ENCODE measurements at regions not wholly inside any gene's neighbourhood (a gene's known extent, or its start where the extent isn't known, plus 50 kb on each side); places are given as distances from the start of the nearest gene placed in this dataset.

DNA sequence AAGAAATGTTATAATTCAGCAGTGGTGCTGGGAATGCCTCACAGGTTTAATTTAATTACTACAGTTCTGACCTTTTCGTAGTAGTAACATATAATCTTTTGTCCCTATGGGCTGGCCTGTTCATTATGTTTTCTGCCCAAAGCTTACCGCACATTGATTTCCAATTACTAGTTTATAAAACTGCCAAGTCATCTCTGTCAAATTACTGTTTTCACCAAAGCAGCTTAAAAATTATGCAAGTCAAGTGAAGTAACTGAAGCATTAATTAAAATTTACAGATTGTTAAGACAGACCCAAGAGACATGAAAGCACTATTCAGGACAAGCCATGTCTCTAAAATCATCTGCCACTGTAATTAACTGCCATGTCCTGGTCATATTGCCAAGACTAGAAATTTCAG, 93.9 kb upstream of the FTMT start:
- no peak for FAIRE-seq

DNA sequence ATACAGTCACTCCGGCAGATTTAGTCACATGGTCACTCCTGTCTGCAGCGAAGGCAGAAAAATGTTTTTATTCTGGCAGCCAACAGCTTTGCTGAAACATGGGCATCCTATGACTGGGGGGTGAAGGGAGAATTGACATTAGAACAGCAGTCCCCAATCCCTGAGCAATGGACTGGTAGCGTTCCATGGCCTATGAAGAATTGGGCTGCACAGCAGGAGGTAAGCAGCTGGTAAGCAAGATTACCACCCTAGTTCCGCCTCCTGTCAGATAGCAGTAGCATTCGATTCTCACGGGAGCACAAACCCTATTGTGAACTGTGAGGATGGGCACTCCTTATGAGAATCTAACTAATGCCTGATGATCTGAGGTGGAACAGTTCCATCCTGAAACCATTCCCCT, 93.1 kb upstream of the FTMT start:
- FAIRE-seq: no peak

DNA sequence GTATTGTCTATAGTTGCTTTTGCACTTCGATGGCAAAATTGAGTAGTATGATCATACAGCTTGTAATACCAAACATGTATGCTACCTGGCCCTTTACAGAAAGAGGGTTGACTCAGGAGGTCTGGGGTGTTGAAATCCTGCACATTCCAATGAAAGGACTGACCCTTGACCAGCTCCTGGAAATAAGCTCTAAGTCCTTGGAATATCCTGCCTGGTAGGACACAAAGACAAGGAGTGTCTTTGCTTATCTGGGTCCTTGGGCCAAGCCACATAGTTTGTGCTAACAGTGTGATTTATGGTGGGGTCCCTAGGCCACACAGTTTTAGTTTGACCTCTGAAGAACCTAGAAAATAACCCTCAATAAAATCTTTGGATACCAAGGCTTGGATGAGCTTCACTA, 89.3 kb upstream of the FTMT start:
- FAIRE-seq: no peak

DNA sequence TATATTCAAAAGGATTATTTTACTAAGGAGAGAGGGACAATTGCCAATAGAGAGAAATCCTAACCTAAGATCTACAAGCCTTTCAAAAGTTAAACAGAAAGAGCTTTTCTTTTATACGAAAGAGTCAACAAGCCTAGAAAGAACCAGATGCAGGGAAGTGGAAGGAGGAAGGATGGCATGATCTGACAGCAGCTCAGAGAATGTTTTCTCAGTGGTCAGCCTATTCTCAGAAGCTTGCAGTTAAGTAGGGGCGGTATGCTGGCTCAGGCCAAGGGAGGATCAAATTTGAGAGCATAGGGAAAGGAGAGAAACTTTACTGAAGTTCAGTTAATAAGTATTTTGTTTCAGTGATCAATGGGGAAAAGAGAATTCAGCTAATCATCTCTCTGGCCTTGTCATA, 88.0 kb upstream of the FTMT start:
- no peak for FAIRE-seq

DNA sequence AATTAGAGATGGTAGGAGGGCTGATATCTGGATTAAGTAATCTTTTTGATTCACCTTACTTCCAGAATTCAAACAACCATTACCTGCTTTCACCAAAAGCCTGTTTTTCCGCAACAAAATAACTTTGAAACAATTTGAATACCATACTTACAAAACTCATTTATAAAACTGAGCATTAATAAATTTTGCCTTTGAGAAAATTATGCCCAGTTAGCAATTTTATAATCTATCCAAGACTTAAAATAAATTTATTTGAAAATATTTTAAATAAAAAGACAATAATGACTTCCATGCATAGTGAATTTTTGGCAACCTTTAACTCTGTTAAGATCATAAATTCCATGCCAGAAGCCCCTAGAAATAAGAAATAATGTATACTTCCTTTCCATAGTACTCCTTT, 71.3 kb upstream of the FTMT start:
- no peak for FAIRE-seq

DNA sequence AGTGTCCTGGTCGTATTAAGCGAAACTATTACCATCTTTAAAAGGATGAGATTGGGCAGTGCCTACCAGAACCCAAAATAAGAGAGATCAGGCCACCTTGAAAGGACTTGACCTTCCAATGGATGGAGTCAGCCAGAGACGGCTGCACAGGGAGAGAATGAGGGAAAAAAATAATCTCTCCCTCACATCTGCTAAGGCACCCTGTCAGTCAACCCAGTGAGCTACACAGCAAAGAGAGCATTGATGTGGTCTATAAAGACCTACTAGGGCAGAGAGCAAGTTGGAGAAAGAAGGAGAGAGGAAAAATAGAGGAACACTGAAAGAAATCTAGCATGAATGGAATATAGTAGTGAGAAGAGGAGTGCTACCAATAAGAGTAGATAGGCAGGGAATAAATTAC, 68.0 kb upstream of the FTMT start:
- FAIRE-seq: no peak

DNA sequence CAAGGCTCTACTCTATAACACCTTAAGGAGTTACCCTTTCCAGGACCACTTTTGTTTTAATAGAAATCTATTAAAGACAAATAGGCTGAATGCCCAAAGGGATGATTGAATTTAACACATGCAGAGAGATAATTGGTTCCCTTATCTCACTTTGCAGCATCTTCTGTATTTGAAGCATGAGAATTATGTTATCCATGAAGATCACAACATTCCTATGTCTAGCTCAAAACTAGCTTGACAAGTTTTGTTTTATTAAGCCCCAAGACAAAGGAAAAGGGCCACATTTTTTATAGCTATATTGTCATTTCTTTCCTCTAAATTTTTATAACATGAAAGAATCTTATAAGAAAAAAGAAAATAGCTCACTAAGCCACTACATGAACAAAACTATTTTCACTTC, 57.9 kb upstream of the FTMT start:
- FAIRE-seq: no peak

DNA sequence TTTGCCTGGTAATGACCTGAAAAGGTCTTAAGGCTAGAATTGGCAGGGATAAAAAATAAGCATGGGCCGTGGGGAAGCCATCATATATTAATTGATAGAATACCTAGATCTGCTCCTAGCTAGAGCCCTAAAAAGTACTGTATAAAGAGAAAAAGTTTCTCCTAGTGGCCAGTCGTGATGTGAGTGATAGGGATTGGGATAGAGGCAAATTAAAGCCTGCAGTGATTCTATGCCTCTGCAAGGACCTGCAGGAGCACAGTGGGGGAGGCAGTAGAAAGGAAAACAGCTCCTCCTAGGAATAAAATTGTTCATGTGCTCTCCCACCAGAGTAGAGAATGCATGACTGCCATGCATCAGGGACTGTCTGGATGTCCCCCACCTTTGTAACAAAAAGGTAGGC, 56.2 kb upstream of the FTMT start:
- FAIRE-seq: no peak

DNA sequence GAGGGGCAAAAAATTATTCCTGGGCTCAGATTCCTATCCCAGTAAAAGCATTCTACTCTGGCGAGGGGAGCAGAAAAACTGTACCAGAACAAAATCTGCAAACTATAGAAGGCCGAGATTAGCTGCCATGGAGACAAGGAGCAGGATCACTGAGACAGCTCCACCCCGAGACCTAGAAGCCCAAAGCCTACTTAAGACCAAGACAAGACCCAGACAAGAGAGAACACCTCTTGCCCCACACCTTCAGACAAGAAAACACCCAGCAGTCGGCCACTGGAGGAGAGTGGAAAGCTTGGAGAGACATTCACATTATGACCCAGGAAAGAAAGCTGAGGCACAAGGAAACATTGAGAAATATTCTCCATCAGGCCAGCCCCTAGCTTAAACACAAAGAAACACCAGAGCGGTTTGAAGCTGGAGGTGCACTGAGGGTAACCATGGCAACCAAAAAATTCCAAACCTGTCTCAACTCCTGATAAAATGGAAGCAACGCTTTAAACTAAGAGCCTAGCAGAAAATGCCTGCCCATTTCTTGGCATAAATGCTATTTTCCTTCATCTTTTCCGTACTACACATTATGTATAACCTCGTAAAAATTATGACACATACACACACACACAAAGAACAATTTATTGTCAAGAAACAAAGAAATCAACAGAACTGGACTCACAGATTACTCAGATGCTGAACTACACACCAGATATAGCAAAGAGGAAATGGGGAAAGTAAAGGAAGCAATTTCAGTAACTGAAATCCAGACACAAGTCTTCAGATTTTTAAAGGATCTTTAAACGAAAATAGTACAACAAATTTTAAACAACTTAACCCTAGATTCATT, 53.8 kb upstream of the FTMT start:
- no peak for FAIRE-seq

All from islet of Langerhans (tissue), 1 donor.